ENCODE measurements at regions not wholly inside any gene's neighbourhood (a gene's known extent, or its start where the extent isn't known, plus 50 kb on each side); places are given as distances from the start of the nearest gene placed in this dataset.

GRCh38 chr12:67531051-67531450 is 117.5 kb upstream of the DYRK2 start:
- TF ChIP-seq, protein P1, sequence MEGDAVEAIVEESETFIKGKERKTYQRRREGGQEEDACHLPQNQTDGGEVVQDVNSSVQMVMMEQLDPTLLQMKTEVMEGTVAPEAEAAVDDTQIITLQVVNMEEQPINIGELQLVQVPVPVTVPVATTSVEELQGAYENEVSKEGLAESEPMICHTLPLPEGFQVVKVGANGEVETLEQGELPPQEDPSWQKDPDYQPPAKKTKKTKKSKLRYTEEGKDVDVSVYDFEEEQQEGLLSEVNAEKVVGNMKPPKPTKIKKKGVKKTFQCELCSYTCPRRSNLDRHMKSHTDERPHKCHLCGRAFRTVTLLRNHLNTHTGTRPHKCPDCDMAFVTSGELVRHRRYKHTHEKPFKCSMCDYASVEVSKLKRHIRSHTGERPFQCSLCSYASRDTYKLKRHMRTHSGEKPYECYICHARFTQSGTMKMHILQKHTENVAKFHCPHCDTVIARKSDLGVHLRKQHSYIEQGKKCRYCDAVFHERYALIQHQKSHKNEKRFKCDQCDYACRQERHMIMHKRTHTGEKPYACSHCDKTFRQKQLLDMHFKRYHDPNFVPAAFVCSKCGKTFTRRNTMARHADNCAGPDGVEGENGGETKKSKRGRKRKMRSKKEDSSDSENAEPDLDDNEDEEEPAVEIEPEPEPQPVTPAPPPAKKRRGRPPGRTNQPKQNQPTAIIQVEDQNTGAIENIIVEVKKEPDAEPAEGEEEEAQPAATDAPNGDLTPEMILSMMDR (IDR thresholded peaks at IDR 0.05) = no peak
- TF ChIP-seq POLR2A (IDR thresholded peaks at IDR 0.05) = no peak

All from testis (tissue), 2 donors.